Naive thymus-derived CD8-positive, alpha-beta T cell (primary cell): ENCODE measurements at regions not wholly inside any gene's neighbourhood (a gene's known extent, or its start where the extent isn't known, plus 50 kb on each side); places are given as distances from the start of the nearest gene placed in this dataset.
"Not testable (repeated sequence)": the region's sequence is repeated elsewhere in the genome, so short reads cannot be mapped to it uniquely, and the experiment has no call there.

Experiments used
- ATAC-seq, 2 donors: fragments of 150-1000 bp; cut with Tn5 transposase in 1 of 2; sonication (Bioruptor Pico), chemical (Tn5 transposase) in 1 of 2; 1 replicate in 1 of 2; 2 replicates in 1 of 2; pipeline ENCODE4 v1.10.0; 2021; ENCODE audit warnings: mild to moderate bottlenecking in 2 of 2, moderate library complexity in 2 of 2
- POLR2A ChIA-PET: fragments of 350-600 bp; sonication (Branson Sonifier 250); formaldehyde crosslinking; loops from one replicate; lab custom pipeline; 2021; ENCODE audit warnings: antibody characterized with exemption; lab: Charles Lee
- DNase-seq, 10 donors: peaks; one replicate each; pipeline versions ENCODE4 v3.0.0 to v3.0.0-alpha.2; 2020 to 2022
- H3K27ac Mint-ChIP-seq, 10 donors: one replicate each; pipeline ENCODE4 v1.8.0; 2020 to 2022; ENCODE audit warnings: mild to moderate bottlenecking in 10 of 10, mixed read lengths in 10 of 10, moderate library complexity in 4 of 10, inconsistent platforms in 1 of 10
- H3K27me3 Mint-ChIP-seq, 5 donors: one replicate each; pipeline ENCODE4 v1.8.0; 2021 to 2022; ENCODE audit warnings: mixed read lengths in 5 of 5
- H3K36me3 Mint-ChIP-seq, 3 donors: one replicate each; pipeline ENCODE4 v1.8.0; 2020 to 2022; ENCODE audit warnings: mixed read lengths in 3 of 3, mild to moderate bottlenecking in 2 of 3, inconsistent platforms in 1 of 3
- H3K4me1 Mint-ChIP-seq, 4 donors: one replicate each; pipeline ENCODE4 v1.8.0; 2021 to 2022; ENCODE audit warnings: mixed read lengths in 4 of 4
- H3K4me3 Mint-ChIP-seq, 10 donors: one replicate each; pipeline ENCODE4 v1.8.0; 2020 to 2022; ENCODE audit warnings: mild to moderate bottlenecking in 10 of 10, mixed read lengths in 10 of 10, moderate library complexity in 6 of 10, inconsistent platforms in 1 of 10
- H3K9me3 Mint-ChIP-seq, 9 donors: one replicate each; pipeline ENCODE4 v1.8.0; 2020 to 2022; ENCODE audit warnings: mixed read lengths in 9 of 9, mild to moderate bottlenecking in 3 of 9, inconsistent platforms in 1 of 9, moderate library complexity in 1 of 9

DNA sequence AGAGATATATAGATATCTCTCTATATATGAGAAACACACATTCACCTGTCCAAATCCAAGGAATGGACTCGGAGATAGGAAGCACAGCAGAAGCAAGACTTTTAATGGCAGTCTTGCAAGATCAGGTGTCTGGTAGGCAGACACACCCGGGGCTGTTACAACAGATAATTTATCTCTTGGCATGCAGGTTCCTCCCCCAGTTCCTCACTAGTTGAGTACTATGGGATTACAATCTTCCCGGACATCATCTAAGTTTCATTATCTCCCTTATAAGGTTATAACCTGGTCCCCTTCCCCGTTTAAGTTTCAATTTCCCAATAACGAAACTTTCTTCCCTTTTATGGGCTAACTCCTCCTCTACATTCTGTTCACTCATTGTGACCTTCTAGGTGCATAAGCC, 399.3 kb downstream of the PPP1R3A start:
- DNase-seq (no peak), ATAC-seq (no peak)
- peaks cover 2 to 25% (median 8%) of the 10 kb centered on the region in 9 donors for H3K9me3 Mint-ChIP-seq
- POLR2A ChIA-PET = no interaction called here
- no peaks in the 10 kb centered on the region for H3K4me1 Mint-ChIP-seq
- H3K4me3 Mint-ChIP-seq = no peak overlapping the region
- no peaks in the 10 kb centered on the region for H3K36me3 Mint-ChIP-seq
- peaks cover 0 to 2% (median 0%) of the 10 kb centered on the region in 5 donors for H3K27me3 Mint-ChIP-seq
- H3K27ac Mint-ChIP-seq = no peak overlapping the region

GRCh38 chr7:113504691-113505090, 386.3 kb upstream of the SMIM30 start:
- H3K4me3 Mint-ChIP-seq = no peak overlapping the region
- ATAC-seq (no peak), DNase-seq (no peak)

GRCh38 chr7:113504142-113504541, 385.8 kb upstream of the SMIM30 start:
- Mint-ChIP-seq H3K36me3 (no peaks in the 10 kb centered on the region), H3K9me3 (peaks cover 0 to 16% (median 4%) of the 10 kb centered on the region in 9 donors), H3K27me3 (no peaks in the 10 kb centered on the region), H3K4me1 (no peaks in the 10 kb centered on the region), H3K4me3 (no peak overlapping the region), H3K27ac (no peak overlapping the region)
- ATAC-seq = no peak
- no peak for DNase-seq
- POLR2A ChIA-PET = no interaction called here

More at GRCh38 chr7:113504691-113505090, 386.3 kb upstream of the SMIM30 start:
- no peaks in the 10 kb centered on the region for H3K36me3 Mint-ChIP-seq
- no peaks in the 10 kb centered on the region for H3K4me1 Mint-ChIP-seq
- POLR2A ChIA-PET = no interaction called here
- peaks cover 0 to 13% (median 4%) of the 10 kb centered on the region in 9 donors for H3K9me3 Mint-ChIP-seq
- no peak overlapping the region for H3K27ac Mint-ChIP-seq
- H3K27me3 Mint-ChIP-seq = no peaks in the 10 kb centered on the region

- POLR2A ChIA-PET, ATAC-seq: not testable (repeated sequence)
Observed at GRCh38 chr7:113496586-113496985, 378.2 kb upstream of the SMIM30 start.

DNA sequence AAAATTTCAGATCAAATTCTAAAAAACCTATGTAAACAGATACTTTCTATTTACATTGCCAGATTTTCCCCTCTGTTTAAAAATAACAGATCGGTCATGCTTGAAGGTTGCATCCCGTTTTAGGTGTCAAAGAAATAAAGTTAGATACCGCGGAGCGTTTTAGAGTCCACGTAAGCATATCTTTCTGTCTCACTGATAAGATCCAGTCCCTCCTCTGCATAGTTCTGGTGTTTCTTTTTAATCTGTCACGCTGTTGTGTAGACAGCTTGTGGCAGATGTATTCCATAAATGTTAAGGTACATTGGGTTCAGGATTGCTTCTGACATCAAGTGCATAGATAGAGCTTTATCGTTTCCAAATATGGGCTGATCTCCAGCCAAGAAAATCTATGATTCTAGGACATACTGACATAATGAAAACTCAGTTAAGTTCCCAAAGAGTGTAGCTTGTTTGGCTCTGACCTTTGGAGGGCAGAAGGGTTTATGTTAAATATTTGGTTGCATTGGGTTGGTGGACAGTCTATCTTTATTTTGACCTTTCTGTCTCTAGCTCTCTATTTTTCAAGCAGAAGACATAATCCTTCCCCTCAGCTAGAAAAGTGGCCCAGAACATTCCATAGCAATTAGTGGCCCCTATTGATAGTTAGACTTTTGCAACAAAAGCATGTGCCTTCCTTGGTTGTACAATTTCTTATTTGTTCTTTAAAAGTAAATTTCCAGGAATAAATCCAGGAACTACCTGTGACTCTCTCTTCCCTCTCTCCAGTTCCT, 376.6 kb upstream of the SMIM30 start:
- POLR2A ChIA-PET, DNase-seq, H3K4me1 Mint-ChIP-seq, H3K9me3 Mint-ChIP-seq, ATAC-seq, H3K4me3 Mint-ChIP-seq, H3K27ac Mint-ChIP-seq, H3K36me3 Mint-ChIP-seq, H3K27me3 Mint-ChIP-seq: not testable (repeated sequence)

More at GRCh38 chr7:113496586-113496985, 378.2 kb upstream of the SMIM30 start:
- not testable (repeated sequence) for H3K4me3 Mint-ChIP-seq, H3K9me3 Mint-ChIP-seq, DNase-seq, H3K27ac Mint-ChIP-seq, H3K4me1 Mint-ChIP-seq, H3K36me3 Mint-ChIP-seq, H3K27me3 Mint-ChIP-seq

DNA sequence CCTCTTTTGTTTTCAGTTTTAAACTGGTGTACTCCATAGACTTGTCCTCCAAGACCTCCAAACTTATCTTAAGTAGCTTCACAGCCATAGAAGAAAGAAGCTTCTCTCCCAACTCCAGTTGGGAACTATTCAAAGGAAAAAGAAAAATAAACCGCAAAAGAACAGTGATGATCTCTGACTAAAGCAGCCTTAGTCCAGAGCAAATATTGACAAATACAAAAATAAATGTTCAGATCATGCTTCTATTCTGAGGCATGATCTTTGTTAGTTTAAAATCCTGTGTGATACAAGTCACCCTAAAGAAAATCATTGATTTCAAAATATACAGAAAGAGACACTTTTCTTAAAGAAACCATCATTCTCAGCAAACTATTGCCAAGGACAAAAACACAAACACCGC, 373.0 kb upstream of the SMIM30 start:
- no peaks in the 10 kb centered on the region for H3K36me3 Mint-ChIP-seq
- peaks cover 0 to 4% (median 0%) of the 10 kb centered on the region in 9 donors for H3K9me3 Mint-ChIP-seq
- no peak overlapping the region for H3K4me3 Mint-ChIP-seq
- H3K27me3 Mint-ChIP-seq = peaks cover 0 to 2% (median 0%) of the 10 kb centered on the region in 5 donors
- H3K4me1 Mint-ChIP-seq = no peaks in the 10 kb centered on the region
- POLR2A ChIA-PET = no interaction called here
- ATAC-seq (no peak), DNase-seq (no peak)
- no peak overlapping the region for H3K27ac Mint-ChIP-seq

DNA sequence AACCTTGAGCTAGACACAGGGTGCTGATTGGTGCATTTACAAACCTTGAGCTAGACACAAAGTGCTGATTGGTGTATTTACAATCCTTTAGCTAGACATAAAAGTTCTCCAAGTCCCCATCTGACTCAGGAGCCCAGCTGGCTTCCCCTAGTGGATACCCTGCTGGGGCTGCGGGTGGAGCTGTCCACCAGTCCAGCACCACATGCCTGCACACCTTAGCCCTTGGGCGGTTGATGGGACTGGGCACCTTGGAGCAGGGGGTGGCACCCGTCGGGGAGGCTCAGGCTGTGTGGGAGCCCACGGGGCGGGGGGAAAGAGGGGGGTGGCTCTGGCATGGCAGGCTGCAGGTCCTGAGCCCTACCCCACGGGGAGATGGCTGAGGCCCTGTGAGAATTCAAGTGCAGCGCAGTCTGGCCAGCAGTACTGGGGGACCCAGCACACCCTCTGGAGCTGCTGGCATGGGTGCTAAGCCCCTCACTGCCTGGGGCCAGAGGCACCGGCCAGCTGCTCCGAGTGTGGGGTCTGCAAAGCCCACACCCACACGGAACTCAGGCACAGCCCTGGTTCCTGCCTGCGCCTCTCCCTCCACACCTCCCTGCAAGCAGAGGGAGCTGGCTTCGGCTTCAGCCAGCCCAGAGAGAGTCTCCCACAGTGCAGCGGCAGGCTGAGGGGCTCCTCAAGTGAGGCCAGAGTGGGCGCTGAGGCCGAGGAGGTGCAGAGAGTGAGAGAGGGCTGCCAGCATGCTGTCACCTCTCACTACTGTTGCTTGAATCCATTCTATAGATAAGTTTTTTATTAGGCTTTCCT, 369.8 kb upstream of the SMIM30 start:
- DNase-seq = no peak
- no peak overlapping the region for H3K27ac Mint-ChIP-seq
- no peak for ATAC-seq
- H3K9me3 Mint-ChIP-seq = peaks cover 0 to 11% (median 5%) of the 10 kb centered on the region in 9 donors
- H3K27me3 Mint-ChIP-seq = peaks cover 0 to 2% (median 0%) of the 10 kb centered on the region in 5 donors
- no peaks in the 10 kb centered on the region for H3K36me3 Mint-ChIP-seq
- H3K4me3 Mint-ChIP-seq = no peak overlapping the region
- POLR2A ChIA-PET = no interaction called here
- H3K4me1 Mint-ChIP-seq = no peaks in the 10 kb centered on the region

GRCh38 chr7:113486548-113486947, 368.2 kb upstream of the SMIM30 start:
- POLR2A ChIA-PET = no interaction called here
- no peaks in the 10 kb centered on the region for H3K4me1 Mint-ChIP-seq
- DNase-seq (no peak), ATAC-seq (no peak)
- H3K27me3 Mint-ChIP-seq = peaks cover 0 to 2% (median 0%) of the 10 kb centered on the region in 5 donors
- no peak overlapping the region for H3K4me3 Mint-ChIP-seq
- no peak overlapping the region for H3K27ac Mint-ChIP-seq
- peaks cover 0 to 11% (median 5%) of the 10 kb centered on the region in 9 donors for H3K9me3 Mint-ChIP-seq
- H3K36me3 Mint-ChIP-seq = no peaks in the 10 kb centered on the region

DNA sequence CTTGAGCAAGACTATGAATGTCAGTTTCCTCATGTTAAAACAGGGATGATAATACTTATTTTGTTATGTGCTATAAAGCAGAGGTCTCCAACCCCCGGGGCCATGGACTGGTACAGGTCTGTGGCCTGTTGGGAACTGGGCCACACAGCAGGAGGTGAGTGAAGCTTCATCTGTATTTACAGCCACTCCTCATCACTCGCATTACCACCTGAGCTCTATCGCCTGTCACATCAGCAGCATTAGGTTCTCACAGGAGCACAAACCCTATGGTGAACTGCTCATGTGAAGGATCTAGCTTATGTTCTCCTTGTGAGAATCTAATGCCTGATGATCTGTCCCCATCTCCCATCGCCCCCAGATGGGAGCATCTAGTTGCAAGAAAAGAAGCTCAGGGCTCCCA, 365.3 kb upstream of the SMIM30 start:
- no peak overlapping the region for H3K27ac Mint-ChIP-seq
- H3K36me3 Mint-ChIP-seq = no peaks in the 10 kb centered on the region
- DNase-seq (no peak), ATAC-seq (no peak)
- H3K27me3 Mint-ChIP-seq = no peaks in the 10 kb centered on the region
- POLR2A ChIA-PET = interaction anchor here (0.7 kb wide), 1 partner anchor 31 kb away, joined by 4 read pairs; no protein-coding TSS in a partner anchor
- peaks cover 0 to 11% (median 5%) of the 10 kb centered on the region in 9 donors for H3K9me3 Mint-ChIP-seq
- H3K4me1 Mint-ChIP-seq = no peaks in the 10 kb centered on the region
- no peak overlapping the region for H3K4me3 Mint-ChIP-seq

DNA sequence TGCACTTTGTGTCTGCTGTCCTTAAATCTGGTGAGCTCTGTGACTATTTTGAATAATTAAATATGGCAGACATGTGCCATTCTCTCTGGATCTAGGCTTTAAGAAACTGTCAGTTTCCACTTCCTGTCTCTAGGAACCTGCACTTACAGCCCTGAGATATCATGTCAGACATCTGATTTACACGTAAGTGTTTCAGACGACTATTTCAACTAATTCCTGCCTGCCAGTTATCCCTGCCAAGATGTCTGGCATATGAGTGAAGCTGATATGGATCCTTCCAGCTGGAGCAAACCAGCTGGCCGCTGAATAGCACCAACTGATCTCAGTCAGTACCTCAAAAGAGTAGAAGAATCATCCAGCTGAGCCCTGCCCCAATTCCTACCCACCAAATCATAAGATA, 362.2 kb upstream of the SMIM30 start:
- H3K9me3 Mint-ChIP-seq = peaks cover 0 to 12% (median 4%) of the 10 kb centered on the region in 9 donors
- no peak for ATAC-seq
- no peaks in the 10 kb centered on the region for H3K27me3 Mint-ChIP-seq
- H3K27ac Mint-ChIP-seq = no peak overlapping the region
- DNase-seq = no peak
- no peaks in the 10 kb centered on the region for H3K36me3 Mint-ChIP-seq
- POLR2A ChIA-PET = no interaction called here
- no peaks in the 10 kb centered on the region for H3K4me1 Mint-ChIP-seq
- H3K4me3 Mint-ChIP-seq = no peak overlapping the region

- ATAC-seq (no peak), DNase-seq (no peak)
- no peak overlapping the region for H3K4me3 Mint-ChIP-seq
- H3K36me3 Mint-ChIP-seq = no peaks in the 10 kb centered on the region
- H3K4me1 Mint-ChIP-seq = no peaks in the 10 kb centered on the region
- H3K9me3 Mint-ChIP-seq = peaks cover 0 to 14% (median 2%) of the 10 kb centered on the region in 9 donors
- no peak overlapping the region for H3K27ac Mint-ChIP-seq
- H3K27me3 Mint-ChIP-seq = peaks cover 0 to 4% (median 0%) of the 10 kb centered on the region in 5 donors
- POLR2A ChIA-PET = no interaction called here
Observed at GRCh38 chr7:113464096-113464855, 345.9 kb upstream of the SMIM30 start.

DNA sequence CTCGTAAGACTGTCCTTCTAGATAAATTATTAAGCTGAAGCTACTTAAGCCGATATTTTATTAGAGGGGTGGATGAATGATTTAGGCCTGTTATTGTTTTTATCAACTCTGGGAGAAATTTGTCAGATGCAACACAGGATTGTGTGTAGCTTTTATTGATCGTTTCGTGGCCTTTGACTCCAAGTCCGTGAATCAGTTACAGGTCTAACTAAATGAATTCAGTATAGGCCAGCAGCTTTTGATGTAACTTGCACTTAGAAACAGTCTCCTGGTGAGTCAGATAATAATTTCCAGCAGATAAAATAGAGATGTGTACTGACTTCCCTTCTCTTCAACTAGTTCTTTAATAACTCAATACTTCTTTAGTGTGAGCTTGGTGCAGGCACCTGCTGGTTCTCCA, 341.7 kb upstream of the SMIM30 start:
- no peak for ATAC-seq
- Mint-ChIP-seq H3K36me3 (no peaks in the 10 kb centered on the region), H3K27ac (no peak overlapping the region), H3K4me3 (no peak overlapping the region), H3K27me3 (peaks cover 0 to 4% (median 0%) of the 10 kb centered on the region in 5 donors), H3K4me1 (no peaks in the 10 kb centered on the region), H3K9me3 (peaks cover 0 to 10% (median 0%) of the 10 kb centered on the region in 9 donors)
- POLR2A ChIA-PET = no interaction called here
- DNase-seq = no peak
